Naive thymus-derived CD4-positive, alpha-beta T cell (primary cell): ENCODE measurements at regions not wholly inside any gene's neighbourhood (a gene's known extent, or its start where the extent isn't known, plus 50 kb on each side); places are given as distances from the start of the nearest gene placed in this dataset.

Experiments used
- ATAC-seq: fragments of 150-1000 bp; cut with Tn5 transposase; 2 replicates; pipeline ENCODE4 v1.10.0; 2021; ENCODE audit warnings: mild to moderate bottlenecking, moderate library complexity
- CTCF ChIA-PET: fragments of 350-600 bp; sonication (Branson Sonifier 250); formaldehyde crosslinking; loops from one replicate; lab custom pipeline; 2021; ENCODE audit warnings: antibody characterized with exemption; lab: Charles Lee
- POLR2A ChIA-PET: fragments of 350-600 bp; sonication (Branson Sonifier 250); formaldehyde crosslinking; loops from one replicate; lab custom pipeline; 2021; ENCODE audit warnings: antibody characterized with exemption, inconsistent platforms; lab: Charles Lee
- DNase-seq, 9 donors: peaks; one replicate each; pipeline versions ENCODE4 v3.0.0 to v3.0.0-alpha.2; 2020 to 2022; ENCODE audit warnings: mixed read lengths in 1 of 9
- H3K27ac ChIP-seq: one replicate; pipeline ENCODE4 v1.7.0; 2013; ENCODE audit warnings: mild to moderate bottlenecking, low read depth, low read length, moderate library complexity
- H3K27me3 ChIP-seq, 2 donors: one replicate each; pipeline ENCODE4 v1.7.0; 2013; ENCODE audit warnings: low read length in 2 of 2, mild to moderate bottlenecking in 2 of 2, moderate library complexity in 2 of 2; ENCODE audit not compliant: control insufficient read depth in 2 of 2, insufficient read depth in 2 of 2
- H3K36me3 ChIP-seq, 3 experiments: 1 replicate in 2 of 3; 2 replicates in 1 of 3; pipeline ENCODE4 v1.7.0; 2013; ENCODE audit warnings: low read length in 3 of 3, mild to moderate bottlenecking in 3 of 3, moderate library complexity in 1 of 3; ENCODE audit not compliant: insufficient read depth in 3 of 3, control insufficient read depth in 2 of 3
- H3K4me1 ChIP-seq, 2 donors: one replicate each; pipeline ENCODE4 v1.7.0; 2013; ENCODE audit warnings: low read length in 2 of 2, mild to moderate bottlenecking in 2 of 2, moderate library complexity in 1 of 2; ENCODE audit not compliant: control insufficient read depth in 2 of 2, insufficient read depth in 2 of 2
- H3K4me3 ChIP-seq: 2 replicates; pipeline ENCODE4 v1.7.0; 2013; ENCODE audit warnings: mild to moderate bottlenecking, low read length
- H3K9me3 ChIP-seq, 3 experiments: 1 replicate in 2 of 3; 2 replicates in 1 of 3; pipeline ENCODE4 v1.7.0; 2013; ENCODE audit warnings: low read length in 3 of 3; ENCODE audit not compliant: control insufficient read depth in 2 of 3
- H3K27ac Mint-ChIP-seq, 9 donors: one replicate each; pipeline ENCODE4 v1.8.0; 2020 to 2022; ENCODE audit warnings: mixed read lengths in 9 of 9, mild to moderate bottlenecking in 8 of 9, moderate library complexity in 5 of 9, inconsistent platforms in 2 of 9
- H3K27me3 Mint-ChIP-seq, 5 donors: one replicate each; pipeline ENCODE4 v1.8.0; 2021 to 2022; ENCODE audit warnings: mixed read lengths in 5 of 5, mild to moderate bottlenecking in 1 of 5
- H3K36me3 Mint-ChIP-seq, 5 donors: one replicate each; pipeline ENCODE4 v1.8.0; 2020 to 2022; ENCODE audit warnings: mixed read lengths in 5 of 5, mild to moderate bottlenecking in 3 of 5, inconsistent platforms in 1 of 5
- H3K4me1 Mint-ChIP-seq, 7 donors: one replicate each; pipeline ENCODE4 v1.8.0; 2020 to 2022; ENCODE audit warnings: mixed read lengths in 7 of 7, mild to moderate bottlenecking in 3 of 7, inconsistent platforms in 1 of 7
- H3K4me3 Mint-ChIP-seq, 10 donors: one replicate each; pipeline ENCODE4 v1.8.0; 2020 to 2022; ENCODE audit warnings: mild to moderate bottlenecking in 10 of 10, mixed read lengths in 10 of 10, moderate library complexity in 6 of 10, inconsistent platforms in 2 of 10
- H3K9me3 Mint-ChIP-seq, 11 donors: one replicate each; pipeline ENCODE4 v1.8.0; 2020 to 2022; ENCODE audit warnings: mixed read lengths in 11 of 11, mild to moderate bottlenecking in 4 of 11, inconsistent platforms in 1 of 11, moderate library complexity in 1 of 11
- intact Hi-C, 2 donors: fragments of 100-400 bp; cut with micrococcal nuclease; formaldehyde crosslinking; loops; one replicate each; pipeline ENCODE4 v1.15.1; 2023

GRCh38 chr16:6231398-6231797 is 1101.2 kb upstream of the RBFOX1 start:
- Histone ChIP-seq H3K36me3 (no peaks in the 10 kb centered on the region), H3K9me3 (no peaks in the 10 kb centered on the region), H3K27ac (no peak overlapping the region), H3K4me1 (no peaks in the 10 kb centered on the region), H3K4me3 (no peak overlapping the region), H3K27me3 (no peaks in the 10 kb centered on the region)
- ChIA-PET POLR2A (no interaction called here), CTCF (no interaction called here)
- peaks cover 0 to 26% (median 10%) of the 10 kb centered on the region in 11 donors for H3K9me3 Mint-ChIP-seq
- H3K27me3 Mint-ChIP-seq: no peaks in the 10 kb centered on the region
- no peak overlapping the region for H3K4me3 Mint-ChIP-seq
- H3K27ac Mint-ChIP-seq: no peak overlapping the region
- ATAC-seq: no peak
- no peaks in the 10 kb centered on the region for H3K36me3 Mint-ChIP-seq
- no peak for DNase-seq
- intact Hi-C loops: no loop called here
- H3K4me1 Mint-ChIP-seq: no peaks in the 10 kb centered on the region

DNA sequence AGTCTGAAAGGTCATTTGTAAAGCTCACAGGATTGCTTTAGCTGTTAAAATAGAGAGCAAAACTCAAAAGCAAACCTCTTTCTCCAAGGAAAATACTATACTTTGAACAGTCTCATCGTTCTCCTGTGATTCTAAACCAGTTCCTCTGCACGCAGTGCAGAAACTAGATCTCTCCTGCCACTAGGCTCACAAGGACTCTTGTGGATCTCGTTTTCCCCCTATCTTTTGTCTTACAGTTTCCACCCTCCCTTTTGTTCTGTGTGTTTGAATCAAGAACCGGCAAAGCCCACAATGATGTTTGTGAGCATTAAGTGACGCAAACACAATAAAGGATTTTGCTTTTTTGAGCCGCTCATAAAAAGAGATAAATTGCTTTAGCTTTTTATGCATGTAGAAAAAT is 1103.5 kb upstream of the RBFOX1 start:
- peaks cover 0 to 23% (median 9%) of the 10 kb centered on the region in 11 donors for H3K9me3 Mint-ChIP-seq
- no peak for DNase-seq
- POLR2A ChIA-PET: no interaction called here
- no peaks in the 10 kb centered on the region for H3K27me3 Mint-ChIP-seq
- intact Hi-C loops: no loop called here
- H3K4me3 Mint-ChIP-seq: no peak overlapping the region
- Histone ChIP-seq H3K9me3 (no peaks in the 10 kb centered on the region), H3K4me3 (no peak overlapping the region), H3K36me3 (no peaks in the 10 kb centered on the region), H3K4me1 (no peaks in the 10 kb centered on the region), H3K27me3 (no peaks in the 10 kb centered on the region), H3K27ac (no peak overlapping the region)
- H3K27ac Mint-ChIP-seq: no peak overlapping the region
- no peaks in the 10 kb centered on the region for H3K4me1 Mint-ChIP-seq
- CTCF ChIA-PET: no interaction called here
- no peak for ATAC-seq
- H3K36me3 Mint-ChIP-seq: no peaks in the 10 kb centered on the region

DNA sequence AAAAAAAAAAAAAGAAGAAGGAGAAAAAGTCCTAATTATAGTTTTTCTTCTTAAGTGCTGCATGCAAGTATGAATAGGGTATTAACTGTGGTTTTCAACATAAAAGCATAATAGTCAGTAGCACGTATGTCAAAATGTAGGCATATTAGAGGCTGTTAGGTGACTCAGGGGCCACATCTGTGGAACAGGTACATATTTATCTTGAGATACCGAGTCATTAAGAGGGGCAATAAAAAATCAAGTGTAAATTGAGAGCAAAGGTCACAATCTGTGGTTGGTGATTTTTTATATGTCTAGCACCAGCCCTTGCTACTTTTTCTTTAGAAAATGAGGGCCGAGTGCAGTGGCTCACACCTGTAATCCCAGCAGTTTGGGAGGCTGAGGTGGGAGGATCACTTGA is 1113.8 kb upstream of the RBFOX1 start:
- Histone ChIP-seq H3K9me3 (no peaks in the 10 kb centered on the region), H3K27ac (no peak overlapping the region), H3K27me3 (no peaks in the 10 kb centered on the region), H3K36me3 (no peaks in the 10 kb centered on the region), H3K4me3 (no peak overlapping the region), H3K4me1 (no peaks in the 10 kb centered on the region)
- POLR2A ChIA-PET: no interaction called here
- ATAC-seq (no peak), DNase-seq (no peak)
- peaks cover 2 to 15% (median 6%) of the 10 kb centered on the region in 11 donors for H3K9me3 Mint-ChIP-seq
- no peaks in the 10 kb centered on the region for H3K4me1 Mint-ChIP-seq
- H3K27me3 Mint-ChIP-seq: no peaks in the 10 kb centered on the region
- CTCF ChIA-PET: no interaction called here
- H3K36me3 Mint-ChIP-seq: no peaks in the 10 kb centered on the region
- no peak overlapping the region for H3K4me3 Mint-ChIP-seq
- H3K27ac Mint-ChIP-seq: no peak overlapping the region
- intact Hi-C loops: no loop called here

GRCh38 chr16:6216836-6217235 is 1115.8 kb upstream of the RBFOX1 start:
- H3K9me3 Mint-ChIP-seq: peaks cover 2 to 15% (median 6%) of the 10 kb centered on the region in 11 donors
- POLR2A ChIA-PET: no interaction called here

DNA sequence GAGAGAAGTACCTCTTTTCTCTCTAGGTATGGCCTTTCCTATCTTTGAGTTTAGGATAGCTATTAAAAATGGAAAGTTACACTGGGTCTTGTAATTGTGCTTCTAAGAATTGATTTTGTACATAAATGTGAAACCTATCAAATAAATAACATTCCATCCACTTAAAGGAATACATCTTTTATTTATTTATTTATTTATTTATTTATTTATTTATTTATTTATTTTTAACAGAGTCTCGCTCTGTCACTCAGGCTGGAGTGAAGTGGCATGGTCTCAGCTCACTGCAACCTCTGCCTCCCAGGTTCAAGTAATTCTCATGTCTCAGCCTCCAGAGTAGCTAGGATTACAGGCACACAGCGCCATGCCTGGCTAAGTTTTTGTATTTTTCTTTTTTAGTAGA is 1114.0 kb upstream of the EEF2KMT start:
- intact Hi-C loops: no loop called here
- H3K27me3 ChIP-seq: no peaks in the 10 kb centered on the region
- no peak for DNase-seq

More at GRCh38 chr16:6216836-6217235, 1115.8 kb upstream of the RBFOX1 start:
- Mint-ChIP-seq H3K4me3 (no peak overlapping the region), H3K4me1 (no peaks in the 10 kb centered on the region), H3K27me3 (no peaks in the 10 kb centered on the region), H3K36me3 (no peaks in the 10 kb centered on the region), H3K27ac (no peak overlapping the region)
- H3K27me3 ChIP-seq: no peaks in the 10 kb centered on the region
- DNase-seq (no peak), ATAC-seq (no peak)
- CTCF ChIA-PET: no interaction called here
- H3K27ac ChIP-seq: no peak overlapping the region
- no peak overlapping the region for H3K4me3 ChIP-seq
- intact Hi-C loops: no loop called here
- H3K4me1 ChIP-seq: no peaks in the 10 kb centered on the region
- H3K36me3 ChIP-seq: no peaks in the 10 kb centered on the region
- H3K9me3 ChIP-seq: no peaks in the 10 kb centered on the region

GRCh38 chr16:6209355-6209930 is 1111.8 kb upstream of the EEF2KMT start:
- Histone ChIP-seq H3K4me3 (no peak overlapping the region), H3K27me3 (no peaks in the 10 kb centered on the region), H3K4me1 (no peaks in the 10 kb centered on the region), H3K36me3 (no peaks in the 10 kb centered on the region), H3K27ac (no peak overlapping the region), H3K9me3 (no peaks in the 10 kb centered on the region)
- H3K27ac Mint-ChIP-seq: no peak overlapping the region
- no peak overlapping the region for H3K4me3 Mint-ChIP-seq
- H3K36me3 Mint-ChIP-seq: no peaks in the 10 kb centered on the region
- DNase-seq: no peak
- H3K9me3 Mint-ChIP-seq: peaks cover 0 to 12% (median 7%) of the 10 kb centered on the region in 11 donors
- ChIA-PET CTCF (no interaction called here), POLR2A (no interaction called here)
- peaks cover 0 to 4% (median 0%) of the 10 kb centered on the region in 5 donors for H3K27me3 Mint-ChIP-seq
- no peaks in the 10 kb centered on the region for H3K4me1 Mint-ChIP-seq
- intact Hi-C loops: no loop called here
- ATAC-seq: no peak

More for the DNA sequence above, 1114.0 kb upstream of the EEF2KMT start:
- no peak overlapping the region for H3K4me3 Mint-ChIP-seq
- Histone ChIP-seq H3K4me3 (no peak overlapping the region), H3K9me3 (no peaks in the 10 kb centered on the region), H3K27ac (no peak overlapping the region), H3K36me3 (no peaks in the 10 kb centered on the region), H3K4me1 (no peaks in the 10 kb centered on the region)
- ATAC-seq: no peak
- ChIA-PET CTCF (no interaction called here), POLR2A (no interaction called here)
- peaks cover 0 to 4% (median 0%) of the 10 kb centered on the region in 5 donors for H3K27me3 Mint-ChIP-seq
- H3K4me1 Mint-ChIP-seq: no peaks in the 10 kb centered on the region
- no peaks in the 10 kb centered on the region for H3K36me3 Mint-ChIP-seq
- no peak overlapping the region for H3K27ac Mint-ChIP-seq
- H3K9me3 Mint-ChIP-seq: peaks cover under 1 to 15% (median 4%) of the 10 kb centered on the region in 11 donors

- Mint-ChIP-seq H3K4me3 (no peak overlapping the region), H3K9me3 (peaks cover 3 to 19% (median 6%) of the 10 kb centered on the region in 11 donors), H3K27ac (no peak overlapping the region), H3K4me1 (no peaks in the 10 kb centered on the region), H3K36me3 (no peaks in the 10 kb centered on the region), H3K27me3 (peaks cover 0 to 4% (median 0%) of the 10 kb centered on the region in 5 donors)
- H3K4me1 ChIP-seq: no peaks in the 10 kb centered on the region
- H3K9me3 ChIP-seq: no peaks in the 10 kb centered on the region
- H3K27ac ChIP-seq: no peak overlapping the region
- DNase-seq (no peak), ATAC-seq (no peak)
- H3K27me3 ChIP-seq: no peaks in the 10 kb centered on the region
- intact Hi-C loops: no loop called here
- CTCF ChIA-PET: no interaction called here
- no peaks in the 10 kb centered on the region for H3K36me3 ChIP-seq
- no peak overlapping the region for H3K4me3 ChIP-seq
- POLR2A ChIA-PET: no interaction called here
Observed at GRCh38 chr16:6207580-6207979, 1110.0 kb upstream of the EEF2KMT start.
